ENCODE measurements at regions not wholly inside any gene's neighbourhood (a gene's known extent, or its start where the extent isn't known, plus 50 kb on each side); places are given as distances from the start of the nearest gene placed in this dataset.

DNA sequence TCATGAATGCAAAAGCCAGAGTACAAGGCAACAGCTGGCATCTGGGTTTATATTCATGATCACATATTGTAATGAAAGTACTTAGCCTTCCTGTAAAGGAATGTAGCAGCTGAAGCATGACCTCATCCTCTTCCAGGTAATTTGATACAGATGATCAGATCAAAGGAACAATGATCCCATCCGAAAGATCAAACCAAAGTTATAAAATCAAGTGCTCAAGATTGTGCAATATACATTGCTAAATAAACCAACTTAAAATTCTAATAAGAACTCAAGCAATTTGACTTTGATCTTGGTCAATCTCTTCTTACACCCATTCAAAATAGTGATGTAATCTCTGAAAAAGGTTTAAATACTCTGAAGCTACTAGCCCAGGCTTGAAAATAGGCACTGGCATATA, 113.1 kb upstream of the INPP4B start:
- no peak for DNase-seq
- no peaks in the 10 kb centered on the region for H3K27me3 Mint-ChIP-seq (ENCODE audit: insufficient read depth)
- WGBS, 2 experiments (ENCODE audit: insufficient coverage in 1 of 2, insufficient read length in 1 of 2): 87 to 100% methylated on average over 1 of the region's 1 CpG
- H3K9me3 Mint-ChIP-seq: peaks cover 15% of the 10 kb centered on the region
- H3K4me3 Mint-ChIP-seq: no peak overlapping the region
- H3K4me1 Mint-ChIP-seq: no peaks in the 10 kb centered on the region
- H3K27ac Mint-ChIP-seq: no peak overlapping the region
- no peak overlapping the region for H3K27ac ChIP-seq (ENCODE audit: low read depth, low read length)
- H3K4me3 ChIP-seq (ENCODE audit: low read length): no peak overlapping the region
- no peaks in the 10 kb centered on the region for H3K4me1 ChIP-seq (ENCODE audit: control insufficient read depth, insufficient read depth, low read length)
- TF ChIP-seq, protein P1, sequence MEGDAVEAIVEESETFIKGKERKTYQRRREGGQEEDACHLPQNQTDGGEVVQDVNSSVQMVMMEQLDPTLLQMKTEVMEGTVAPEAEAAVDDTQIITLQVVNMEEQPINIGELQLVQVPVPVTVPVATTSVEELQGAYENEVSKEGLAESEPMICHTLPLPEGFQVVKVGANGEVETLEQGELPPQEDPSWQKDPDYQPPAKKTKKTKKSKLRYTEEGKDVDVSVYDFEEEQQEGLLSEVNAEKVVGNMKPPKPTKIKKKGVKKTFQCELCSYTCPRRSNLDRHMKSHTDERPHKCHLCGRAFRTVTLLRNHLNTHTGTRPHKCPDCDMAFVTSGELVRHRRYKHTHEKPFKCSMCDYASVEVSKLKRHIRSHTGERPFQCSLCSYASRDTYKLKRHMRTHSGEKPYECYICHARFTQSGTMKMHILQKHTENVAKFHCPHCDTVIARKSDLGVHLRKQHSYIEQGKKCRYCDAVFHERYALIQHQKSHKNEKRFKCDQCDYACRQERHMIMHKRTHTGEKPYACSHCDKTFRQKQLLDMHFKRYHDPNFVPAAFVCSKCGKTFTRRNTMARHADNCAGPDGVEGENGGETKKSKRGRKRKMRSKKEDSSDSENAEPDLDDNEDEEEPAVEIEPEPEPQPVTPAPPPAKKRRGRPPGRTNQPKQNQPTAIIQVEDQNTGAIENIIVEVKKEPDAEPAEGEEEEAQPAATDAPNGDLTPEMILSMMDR (conservative IDR thresholded peaks at IDR 0.05): no peak
- H3K9me3 ChIP-seq (ENCODE audit: control insufficient read depth, low read length): peaks cover 11% of the 10 kb centered on the region
- no peaks in the 10 kb centered on the region for H3K36me3 Mint-ChIP-seq (ENCODE audit: low read depth)
- H3K27me3 ChIP-seq (ENCODE audit: control insufficient read depth, insufficient read depth, low read length, poor library complexity, severe bottlenecking): no peaks in the 10 kb centered on the region
- H3K9ac ChIP-seq (ENCODE audit: extremely low read depth, low read length, poor library complexity, severe bottlenecking): no peak overlapping the region
- no peaks in the 10 kb centered on the region for H3K36me3 ChIP-seq (ENCODE audit: control insufficient read depth, insufficient read depth, low read length)

DNA sequence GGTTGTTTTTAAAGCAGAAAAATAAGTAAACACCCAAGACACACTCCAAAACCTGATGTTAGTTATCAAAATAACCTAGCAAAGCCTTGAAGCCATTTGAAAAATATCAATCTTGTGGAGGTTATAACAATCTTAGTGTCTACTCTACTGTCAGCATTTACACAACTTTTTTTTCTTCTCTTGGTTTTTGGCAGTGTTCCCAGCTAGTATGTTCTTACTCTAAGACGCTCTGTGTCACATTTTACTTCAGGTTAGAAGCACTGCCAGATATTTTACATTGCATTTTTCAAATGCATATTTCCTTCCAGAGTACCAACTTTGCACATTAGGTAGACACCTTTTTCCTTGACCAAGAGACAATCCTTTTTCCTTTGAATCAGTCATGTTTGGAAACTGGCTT, 114.0 kb upstream of the INPP4B start:
- H3K27ac ChIP-seq (ENCODE audit: low read depth, low read length): no peak overlapping the region
- Mint-ChIP-seq H3K4me3 (no peak overlapping the region), H3K27ac (no peak overlapping the region), H3K4me1 (no peaks in the 10 kb centered on the region), H3K27me3 (ENCODE audit: insufficient read depth) (no peaks in the 10 kb centered on the region), H3K36me3 (ENCODE audit: low read depth) (no peaks in the 10 kb centered on the region), H3K9me3 (peaks cover 10% of the 10 kb centered on the region)
- no peaks in the 10 kb centered on the region for H3K36me3 ChIP-seq (ENCODE audit: control insufficient read depth, insufficient read depth, low read length)
- WGBS, 2 experiments (ENCODE audit: insufficient coverage in 1 of 2, insufficient read length in 1 of 2): 86 to 100% methylated on average over 1 of the region's 1 CpG
- peaks cover 11% of the 10 kb centered on the region for H3K9me3 ChIP-seq (ENCODE audit: control insufficient read depth, low read length)
- H3K9ac ChIP-seq (ENCODE audit: extremely low read depth, low read length, poor library complexity, severe bottlenecking): no peak overlapping the region
- no peaks in the 10 kb centered on the region for H3K4me1 ChIP-seq (ENCODE audit: control insufficient read depth, insufficient read depth, low read length)
- H3K27me3 ChIP-seq (ENCODE audit: control insufficient read depth, insufficient read depth, low read length, poor library complexity, severe bottlenecking): no peaks in the 10 kb centered on the region
- TF ChIP-seq, protein P1 (conservative IDR thresholded peaks at IDR 0.05): no peak
- DNase-seq: no peak
- H3K4me3 ChIP-seq (ENCODE audit: low read length): no peak overlapping the region

DNA sequence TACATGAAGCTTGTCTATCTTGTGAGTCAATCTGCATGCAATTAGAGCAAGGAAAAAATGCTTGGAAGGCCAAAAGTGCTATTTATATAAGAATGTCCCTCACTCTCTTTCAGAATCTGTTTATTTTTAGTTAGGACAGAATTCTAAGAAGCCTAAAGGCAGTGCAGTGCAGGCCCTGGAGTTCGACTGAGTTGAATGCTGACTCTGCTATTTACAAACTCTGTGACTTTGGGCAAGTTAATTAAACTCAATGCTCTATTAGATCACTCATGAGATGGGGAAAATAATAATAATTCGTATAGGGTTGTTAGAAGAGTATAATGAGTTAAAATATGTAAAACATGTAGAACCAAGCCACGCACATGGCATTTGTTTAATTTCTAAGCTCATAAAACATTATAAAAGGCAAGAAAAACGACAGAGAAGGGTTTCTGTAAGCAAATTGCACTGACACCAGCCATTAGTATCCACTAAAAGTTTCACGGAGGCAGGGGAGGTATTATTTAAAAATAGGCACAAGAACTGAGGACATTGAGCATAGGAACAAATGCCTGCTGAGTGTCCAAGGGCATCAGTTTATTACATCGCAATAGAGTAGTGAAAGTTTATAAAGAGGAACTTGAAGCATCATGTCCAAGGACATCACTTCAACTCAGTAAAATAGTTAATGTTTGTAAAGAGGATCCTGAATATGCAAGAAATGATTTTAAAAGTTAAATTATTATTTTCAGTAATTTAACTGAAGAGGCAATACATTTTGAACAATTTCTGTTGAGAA, 115.0 kb upstream of the INPP4B start:
- Histone ChIP-seq H3K9me3 (ENCODE audit: control insufficient read depth, low read length) (peaks cover 7% of the 10 kb centered on the region), H3K27me3 (ENCODE audit: control insufficient read depth, insufficient read depth, low read length, poor library complexity, severe bottlenecking) (no peaks in the 10 kb centered on the region), H3K4me3 (ENCODE audit: low read length) (no peak overlapping the region), H3K36me3 (ENCODE audit: control insufficient read depth, insufficient read depth, low read length) (no peaks in the 10 kb centered on the region), H3K27ac (ENCODE audit: low read depth, low read length) (no peak overlapping the region), H3K4me1 (ENCODE audit: control insufficient read depth, insufficient read depth, low read length) (no peaks in the 10 kb centered on the region), H3K9ac (ENCODE audit: extremely low read depth, low read length, poor library complexity, severe bottlenecking) (no peak overlapping the region)
- no peaks in the 10 kb centered on the region for H3K4me1 Mint-ChIP-seq
- no peaks in the 10 kb centered on the region for H3K27me3 Mint-ChIP-seq (ENCODE audit: insufficient read depth)
- no peak for DNase-seq
- H3K9me3 Mint-ChIP-seq: peaks cover 10% of the 10 kb centered on the region
- 85 to 87% methylated on average over 6 of the region's 6 CpGs for WGBS, 2 experiments (ENCODE audit: insufficient coverage in 1 of 2, insufficient read length in 1 of 2)
- TF ChIP-seq, protein P1 (conservative IDR thresholded peaks at IDR 0.05): no peak
- no peak overlapping the region for H3K4me3 Mint-ChIP-seq
- H3K27ac Mint-ChIP-seq: no peak overlapping the region
- H3K36me3 Mint-ChIP-seq (ENCODE audit: low read depth): no peaks in the 10 kb centered on the region
